HG03060 (cell line): ENCODE measurements at regions not wholly inside any gene's neighbourhood (a gene's known extent, or its start where the extent isn't known, plus 50 kb on each side); places are given as distances from the start of the nearest gene placed in this dataset.

Source experiments
- ATAC-seq: cut with Tn5 transposase; IDR thresholded peaks from one replicate; pipeline ENCODE4 v1.9.1; 2021; ENCODE audit warnings: low read depth, moderate number of reproducible peaks; ENCODE audit not compliant: unreplicated experiment

DNA sequence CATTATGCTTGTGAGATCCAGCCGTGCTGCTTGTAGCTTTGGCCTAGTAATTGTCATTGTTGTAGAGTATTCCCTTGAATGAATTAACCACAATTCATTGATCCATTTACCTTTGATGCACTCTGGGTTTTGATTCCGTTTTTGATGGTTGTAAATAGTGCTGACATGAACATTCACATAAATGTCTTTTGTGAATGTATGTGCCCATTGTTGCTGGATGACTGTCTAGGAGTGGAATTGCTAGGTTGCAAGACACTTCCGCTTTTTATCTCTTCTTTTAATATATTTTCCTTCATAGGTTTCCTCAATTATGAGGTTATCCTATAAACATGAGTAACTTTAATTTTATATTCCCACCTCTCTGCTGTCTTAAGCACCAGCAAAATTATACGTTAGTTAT lies 104.8 kb upstream of the CCDC68 start:
- no peak for ATAC-seq

DNA sequence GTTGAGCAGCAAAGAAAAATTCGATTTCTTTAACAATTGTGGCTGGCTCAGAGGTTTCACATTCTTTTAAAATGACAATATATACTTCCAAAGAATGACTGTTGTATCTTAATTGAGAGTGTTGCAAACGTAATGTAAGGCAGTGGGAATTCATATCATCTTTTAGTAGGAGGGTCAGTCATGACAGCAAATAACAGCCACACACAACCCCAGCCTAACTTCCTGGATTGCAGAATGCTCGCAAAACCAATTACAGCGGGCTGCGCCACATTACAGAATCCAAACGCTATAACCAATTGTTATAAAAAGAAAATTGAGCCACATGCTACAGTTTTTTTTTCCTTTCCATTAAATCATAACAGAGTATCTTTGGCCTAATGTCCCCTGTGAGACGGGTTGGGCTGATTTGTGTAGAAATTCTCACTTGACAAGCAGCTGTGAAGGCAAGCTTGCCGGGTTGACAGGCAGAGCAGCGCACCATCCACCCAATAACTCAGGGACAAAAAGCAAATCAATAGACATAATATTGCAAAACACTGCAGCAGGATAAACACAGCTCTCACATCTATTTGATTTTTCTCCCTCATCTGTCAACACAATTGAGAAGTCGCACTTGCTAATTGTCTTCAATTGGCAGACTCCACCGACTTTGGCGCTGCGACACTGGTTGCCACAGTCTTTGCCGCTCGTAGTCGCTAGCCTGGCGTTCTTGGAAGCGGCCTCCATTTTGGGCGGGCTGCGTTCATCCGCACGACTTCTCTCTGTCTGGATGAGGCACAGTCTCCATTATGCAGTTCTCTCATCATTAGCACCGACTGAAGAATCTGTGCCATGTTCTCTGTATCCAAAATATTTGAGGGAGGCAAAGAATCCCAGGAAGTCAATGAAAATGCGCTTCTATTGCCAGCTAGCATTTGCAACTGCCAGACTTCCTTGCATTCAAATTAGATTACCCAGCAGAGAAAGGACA lies 95.0 kb upstream of the CCDC68 start:
- no peak for ATAC-seq

DNA sequence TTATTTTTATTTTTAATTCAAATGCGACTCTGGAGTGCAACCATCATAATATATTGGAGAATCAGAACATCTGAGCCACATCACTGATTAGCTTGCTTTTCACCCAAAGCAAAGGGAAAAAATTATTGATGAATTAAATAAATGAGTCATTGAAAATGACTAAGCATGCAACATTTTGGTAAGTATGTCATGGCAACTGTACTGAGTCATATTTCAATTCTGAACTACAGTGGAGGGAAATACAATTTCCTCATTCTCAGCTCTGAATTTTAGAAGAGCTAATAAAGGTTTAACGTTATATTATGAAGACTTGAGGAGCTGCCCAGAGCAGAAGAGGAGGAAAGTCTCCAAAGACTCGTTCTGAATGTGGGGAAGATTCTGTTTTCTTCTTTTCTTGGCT lies 89.6 kb upstream of the CCDC68 start:
- ATAC-seq, result no peak

DNA sequence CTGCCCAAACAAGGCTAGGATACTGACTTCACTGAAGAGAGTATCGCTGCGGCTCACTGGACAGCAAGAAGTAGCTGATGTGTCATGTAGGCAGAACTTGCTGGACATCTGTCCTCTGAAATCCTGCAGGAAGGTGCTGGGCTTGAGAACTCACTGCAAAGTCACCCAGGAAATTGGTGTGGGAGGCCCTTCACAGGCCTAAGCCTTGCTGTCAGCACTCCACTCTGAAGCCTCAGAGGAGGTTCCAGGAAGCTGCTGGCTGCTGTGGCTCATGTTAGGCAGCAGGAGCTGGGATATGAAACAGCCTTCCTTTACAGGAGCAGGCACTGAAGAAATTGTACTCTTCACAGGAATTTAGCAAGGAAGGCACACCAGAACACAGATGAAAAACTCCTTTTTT lies 88.3 kb upstream of the CCDC68 start:
- no peak for ATAC-seq

DNA sequence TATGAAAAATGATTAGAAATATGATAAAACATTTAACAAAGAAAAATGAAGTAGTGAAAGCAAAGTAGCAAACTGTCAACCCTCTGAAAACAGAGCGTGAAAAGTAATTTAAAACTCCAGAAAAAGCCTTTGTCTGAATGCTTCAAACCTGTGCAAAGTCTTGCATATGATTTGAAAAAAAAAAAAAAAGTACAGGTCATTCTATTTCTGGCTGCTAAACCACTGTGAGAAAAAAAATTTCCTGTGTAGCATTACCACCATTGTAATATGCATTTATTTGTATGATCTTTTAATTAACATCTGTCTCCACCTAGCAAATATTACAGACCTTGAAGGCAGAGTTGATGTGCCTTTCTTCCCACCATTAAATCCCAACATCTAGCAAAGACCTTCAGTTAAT lies 82.1 kb upstream of the CCDC68 start:
- ATAC-seq, result no peak

DNA sequence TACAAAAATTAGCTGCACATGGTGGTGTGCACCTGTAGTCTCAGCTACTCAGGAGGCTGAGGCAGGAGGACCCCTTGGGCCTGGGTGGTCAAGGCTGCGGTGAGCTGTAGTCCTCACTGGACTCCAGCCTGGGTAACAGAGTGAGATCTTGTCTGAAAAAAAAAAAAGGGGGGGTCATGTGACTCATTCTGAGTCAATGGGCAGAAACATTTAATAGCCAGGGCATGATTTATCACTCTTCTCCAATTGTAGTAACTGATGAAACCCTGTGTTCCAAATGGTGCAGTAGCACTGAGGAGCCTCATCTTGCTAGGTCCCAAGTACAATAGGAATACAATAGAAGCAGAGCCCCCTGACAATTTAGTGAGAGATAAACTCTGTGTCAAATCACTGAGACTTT lies 78.9 kb upstream of the CCDC68 start:
- no peak for ATAC-seq

DNA sequence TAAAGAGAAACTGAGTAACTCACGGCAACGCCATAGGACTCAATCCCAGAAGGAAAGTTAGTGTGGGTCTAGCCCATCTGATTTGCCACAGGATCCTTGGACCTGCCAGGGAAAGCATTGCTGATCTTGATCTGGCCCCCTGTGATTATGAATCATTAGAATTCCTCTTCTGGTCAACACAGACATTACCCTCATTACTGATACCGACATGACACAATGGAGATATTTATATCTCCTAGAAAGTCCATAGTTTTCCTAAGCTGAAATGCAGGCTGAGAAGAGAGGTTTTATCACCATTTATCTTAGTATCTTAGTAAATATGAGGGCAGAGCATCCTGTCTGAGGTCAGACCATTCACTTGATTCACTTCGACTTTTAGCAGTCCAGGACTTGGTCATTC lies 75.5 kb upstream of the CCDC68 start:
- no peak for ATAC-seq

DNA sequence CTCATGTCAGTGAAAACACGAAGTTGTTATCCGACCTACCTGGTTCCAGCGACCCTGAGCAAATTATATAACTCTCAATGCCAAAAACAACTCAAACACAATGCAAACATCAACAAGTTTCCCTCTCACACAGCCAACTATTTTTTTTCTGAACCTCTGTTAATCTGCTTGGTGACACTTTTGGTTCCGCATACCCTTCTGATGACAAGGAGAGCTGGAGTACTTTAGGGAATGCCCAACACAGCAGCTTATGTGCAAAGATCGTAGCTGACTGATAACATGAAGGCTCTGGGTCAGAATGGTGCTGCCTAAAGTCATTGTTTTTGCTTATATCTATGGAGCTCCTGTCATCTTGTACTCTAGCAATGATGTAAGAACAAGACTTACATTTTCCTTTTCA lies 72.7 kb upstream of the CCDC68 start:
- ATAC-seq, result no peak

DNA sequence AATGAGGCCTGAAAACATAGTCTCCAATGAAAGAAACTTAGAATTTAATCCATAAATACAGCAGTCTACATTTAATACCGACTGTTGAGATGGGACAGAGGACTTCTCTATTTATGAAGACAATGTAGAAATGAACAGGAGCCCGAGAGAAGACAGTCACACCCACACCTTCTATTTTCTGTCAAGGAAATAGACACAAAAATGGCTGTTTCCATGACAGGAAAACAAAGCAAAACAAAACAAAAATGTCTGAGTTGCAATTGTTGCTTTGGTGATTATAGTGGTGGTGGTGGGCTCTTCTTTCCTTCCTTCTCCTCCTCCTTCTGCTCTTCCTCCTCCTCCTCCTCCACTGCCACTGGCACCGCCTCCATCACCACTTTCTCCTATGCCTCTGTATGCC lies 72.3 kb upstream of the CCDC68 start:
- no peak for ATAC-seq

DNA sequence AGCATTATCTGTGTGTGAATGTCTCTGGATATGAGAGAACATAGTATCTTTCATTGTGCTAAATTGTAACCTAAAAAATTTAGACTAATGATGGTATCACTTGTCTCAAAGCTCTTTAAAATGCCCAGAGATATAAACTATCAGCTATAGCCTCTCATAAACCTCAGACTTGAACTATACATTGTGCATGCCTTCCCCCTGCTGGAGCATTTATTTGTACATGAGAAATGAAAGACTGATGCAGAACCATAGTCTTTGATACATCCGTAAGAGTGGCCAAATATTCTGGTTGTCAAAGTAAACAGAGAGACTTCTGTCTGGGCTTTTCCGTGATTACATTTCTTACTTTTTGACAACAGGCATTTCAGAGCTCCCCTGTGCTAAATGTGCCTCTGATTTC lies 71.9 kb upstream of the CCDC68 start:
- ATAC-seq, result no peak

DNA sequence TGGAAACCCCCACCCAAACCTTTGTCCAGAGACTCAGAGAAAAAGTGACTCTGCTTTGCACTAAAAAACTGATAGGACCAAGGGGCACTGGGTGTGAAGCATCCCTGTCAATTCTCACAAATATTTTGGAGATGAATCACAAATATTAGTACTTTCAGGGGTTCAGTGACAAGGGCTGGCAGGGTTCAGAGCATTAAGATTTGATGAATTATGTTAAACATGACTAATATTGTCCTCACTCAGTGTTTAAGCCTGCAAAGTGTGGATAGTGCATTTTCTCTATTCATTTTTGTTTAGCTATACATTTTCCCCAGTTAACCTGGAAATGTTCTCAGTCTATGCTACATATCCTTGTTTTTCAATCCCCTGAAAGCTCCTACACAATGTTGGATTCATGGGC lies 65.3 kb upstream of the CCDC68 start:
- ATAC-seq, result no peak

DNA sequence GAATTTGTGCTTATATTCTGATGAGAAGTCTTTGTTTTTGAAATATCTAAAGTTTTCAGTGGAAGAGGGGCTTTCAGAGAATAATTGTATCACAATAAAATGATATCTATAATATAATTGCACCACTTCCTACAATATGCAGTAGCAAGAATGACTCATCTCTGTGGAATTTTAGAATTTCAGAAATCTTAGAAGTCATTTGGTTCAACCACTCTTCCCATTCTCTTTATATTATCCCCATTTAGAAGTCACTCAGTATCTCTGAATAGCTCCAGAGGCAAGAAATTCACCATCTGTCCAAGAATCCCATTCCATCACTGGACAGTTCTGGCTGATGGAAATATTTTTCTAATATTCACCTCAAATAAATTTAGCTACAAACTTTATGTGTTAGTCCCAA lies 59.3 kb upstream of the CCDC68 start:
- no peak for ATAC-seq

DNA sequence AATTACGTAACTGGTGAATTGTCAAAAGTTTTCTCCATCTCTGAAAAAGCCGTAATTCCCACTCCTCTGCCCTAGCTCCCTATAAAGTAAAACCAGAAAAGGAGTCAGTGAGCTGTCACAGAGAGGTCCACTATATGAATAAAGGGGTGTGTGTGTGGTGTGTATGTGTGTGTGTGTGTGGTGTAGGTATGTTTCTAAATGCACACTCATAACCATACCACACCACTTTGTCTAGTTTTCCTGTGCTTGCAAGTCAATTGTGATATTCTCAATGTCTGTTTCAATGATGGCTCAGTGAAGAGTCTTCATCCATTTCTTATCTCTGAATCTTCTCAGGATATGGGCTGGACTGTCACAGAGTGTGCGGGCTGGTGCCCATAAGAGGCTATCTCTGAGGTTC lies 54.8 kb upstream of the CCDC68 start:
- ATAC-seq, result no peak

DNA sequence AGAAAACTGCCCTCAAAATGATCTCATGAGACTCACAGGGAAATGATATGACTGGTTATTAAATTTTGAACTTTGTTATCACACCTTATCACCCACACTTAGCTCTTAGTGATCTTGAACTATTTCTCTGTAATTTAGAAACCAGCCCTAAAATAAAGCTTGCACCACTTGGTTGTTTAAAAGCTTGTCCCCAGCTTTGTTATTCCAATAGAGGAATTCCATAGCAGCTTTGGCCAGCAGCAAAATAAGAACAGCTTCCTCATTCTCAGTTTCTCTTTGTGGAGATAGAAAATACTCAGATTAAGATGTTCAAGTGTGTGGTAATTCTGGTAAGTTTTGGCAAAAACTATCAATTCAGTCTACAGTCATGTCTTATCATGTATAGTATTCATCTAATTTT lies 54.4 kb upstream of the CCDC68 start:
- no peak for ATAC-seq

DNA sequence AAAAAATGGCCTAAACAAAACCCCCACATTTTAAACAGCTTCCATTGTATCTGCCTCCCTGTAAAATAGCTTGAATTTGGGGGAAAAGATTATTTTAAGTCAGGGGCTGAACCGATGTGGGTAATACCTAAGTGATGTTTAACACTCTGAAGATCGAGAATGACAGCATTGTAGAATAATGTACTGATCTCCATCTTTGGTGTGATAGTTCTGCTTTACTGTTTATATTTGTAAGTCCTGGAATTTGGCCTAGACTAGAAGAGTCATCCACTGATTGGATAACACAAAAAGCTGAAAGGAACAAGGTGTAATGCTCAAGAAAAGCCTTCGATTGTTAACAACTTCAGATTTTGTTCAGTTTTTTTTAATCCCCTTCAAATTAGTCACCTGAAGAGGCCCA lies 53.8 kb upstream of the CCDC68 start:
- no peak for ATAC-seq

DNA sequence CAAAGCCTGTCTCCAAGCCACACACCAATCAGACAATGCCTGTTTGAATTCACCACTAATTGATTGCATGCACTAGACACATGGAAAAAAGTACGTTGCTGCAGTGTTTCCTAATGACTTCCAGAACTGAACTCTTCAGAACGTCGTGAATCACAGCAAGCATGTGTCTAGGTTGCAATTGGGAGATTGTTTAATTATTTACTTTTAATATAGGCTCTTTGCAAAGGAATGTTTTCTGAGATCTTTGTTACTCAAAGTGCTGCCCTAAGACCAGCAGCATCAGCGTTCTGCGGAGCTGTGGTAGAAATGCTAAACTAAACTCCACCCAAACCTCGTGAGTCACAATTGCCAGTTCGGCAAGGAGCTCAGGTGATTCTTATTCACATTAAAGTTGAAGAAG lies 52.7 kb upstream of the CCDC68 start:
- no peak for ATAC-seq
